Activated CD8-positive, alpha-beta memory T cell treated with anti-CD3 and anti-CD28 coated beads for 24 hours (primary cell): ENCODE measurements at regions not wholly inside any gene's neighbourhood (a gene's known extent, or its start where the extent isn't known, plus 50 kb on each side); places are given as distances from the start of the nearest gene placed in this dataset.
A peak's percentile ranks its signal among the peaks of the same experiment; 100 is the strongest.
"Not testable (repeated sequence)": the region's sequence is repeated elsewhere in the genome, so short reads cannot be mapped to it uniquely, and the experiment has no call there.

ENCODE experiments used
- DNase-seq: peaks from one replicate; pipeline ENCODE4 v3.0.0-alpha.2; 2020

DNA sequence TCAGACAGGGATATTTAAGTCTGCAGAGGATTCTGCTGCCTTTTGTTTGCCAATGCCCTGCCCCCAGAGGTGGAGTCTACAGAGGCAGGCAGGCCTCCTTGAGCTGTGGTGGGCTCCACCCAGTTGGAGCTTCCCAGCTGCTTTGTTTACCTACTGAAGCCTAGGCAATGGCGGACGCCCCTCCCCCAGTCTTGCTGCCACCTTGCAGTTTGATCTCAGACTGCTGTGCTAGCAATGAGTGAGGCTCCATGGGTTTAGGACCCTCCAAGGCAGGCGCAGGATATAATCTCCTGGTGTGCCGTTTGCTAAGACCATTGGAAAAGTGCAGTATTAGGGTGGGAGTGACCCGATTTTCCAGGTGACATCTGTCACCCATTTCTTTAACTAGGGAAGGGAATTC lies 132.7 kb downstream of the UNC93B1 start:
- DNase-seq: not testable (repeated sequence)

DNA sequence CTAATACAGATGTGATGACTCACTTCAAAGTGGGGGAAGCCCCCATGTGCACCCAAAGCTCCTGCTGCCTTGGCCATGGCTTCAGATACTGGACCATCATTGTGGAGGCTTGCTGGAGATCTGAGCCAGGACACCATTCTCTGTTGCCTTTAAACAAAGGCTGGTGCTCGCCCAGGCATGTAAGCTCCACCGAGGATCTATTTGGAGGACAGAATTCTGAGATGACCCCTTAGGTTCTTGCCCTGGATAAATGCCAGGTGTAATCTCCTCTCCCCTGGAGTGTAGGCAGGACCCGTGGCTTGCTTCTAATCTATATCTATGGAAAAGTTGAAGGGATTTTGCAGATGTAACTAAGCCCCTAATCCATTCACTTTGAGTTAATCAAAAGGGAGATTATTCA lies 141.0 kb downstream of the UNC93B1 start:
- not testable (repeated sequence) for DNase-seq

- DNase-seq: peak; percentile 80
These were observed 144.3 kb downstream of the UNC93B1 start for GRCh38 chr11:67859513-67860161.

- DNase-seq: not testable (repeated sequence)
These were observed 153.2 kb downstream of the UNC93B1 start for GRCh38 chr11:67850747-67851146.

- DNase-seq: not testable (repeated sequence)
These were observed 154.1 kb downstream of the UNC93B1 start for GRCh38 chr11:67849766-67850165.

DNA sequence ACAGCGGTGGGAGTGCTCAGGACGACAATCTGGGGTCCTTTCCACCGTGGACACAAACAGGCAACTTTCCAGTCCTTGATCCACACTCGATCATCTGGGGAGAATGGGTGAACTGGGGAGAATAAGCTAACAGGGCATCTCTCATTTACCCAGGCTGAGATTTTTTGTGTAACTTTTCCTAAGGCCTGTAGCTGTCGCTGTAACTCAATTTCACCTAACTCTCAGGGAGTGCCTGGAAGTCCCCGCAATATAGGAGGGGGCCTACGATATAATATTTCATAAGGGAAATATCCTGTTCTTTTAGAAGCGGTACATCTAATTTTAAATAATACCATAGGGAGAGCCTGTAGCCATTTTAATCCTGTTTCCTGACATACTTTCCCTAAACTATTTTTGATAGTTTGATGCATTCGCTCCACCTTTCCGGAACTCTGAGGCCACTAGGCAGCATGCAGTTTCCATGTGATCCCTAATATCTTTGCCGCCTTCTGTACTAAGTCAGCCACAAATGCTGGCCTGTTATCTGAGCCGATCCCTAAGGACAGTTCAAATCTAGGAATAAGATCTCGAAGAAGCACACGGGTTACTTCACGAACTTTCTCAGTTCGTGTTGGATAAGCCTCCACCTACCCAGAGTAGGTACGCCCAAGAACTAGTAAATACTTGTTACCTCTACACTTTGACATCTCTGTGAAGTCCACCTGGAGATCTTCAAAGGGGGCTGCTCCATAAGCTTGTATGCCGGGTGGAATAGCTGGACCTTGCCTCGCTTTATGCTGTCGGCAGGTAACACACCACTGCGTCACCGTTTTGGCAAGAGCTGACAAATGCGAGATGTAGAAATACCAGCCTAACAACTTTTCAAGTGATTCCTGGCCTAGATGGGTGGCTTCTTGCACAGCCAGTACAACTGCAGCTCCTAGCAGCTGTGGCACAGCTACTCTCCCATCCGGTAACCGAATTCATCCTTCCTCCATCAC lies 155.7 kb downstream of the UNC93B1 start:
- DNase-seq: not testable (repeated sequence)

- DNase-seq: not testable (repeated sequence)
These were observed 157.6 kb downstream of the UNC93B1 start for GRCh38 chr11:67846303-67846702.

DNA sequence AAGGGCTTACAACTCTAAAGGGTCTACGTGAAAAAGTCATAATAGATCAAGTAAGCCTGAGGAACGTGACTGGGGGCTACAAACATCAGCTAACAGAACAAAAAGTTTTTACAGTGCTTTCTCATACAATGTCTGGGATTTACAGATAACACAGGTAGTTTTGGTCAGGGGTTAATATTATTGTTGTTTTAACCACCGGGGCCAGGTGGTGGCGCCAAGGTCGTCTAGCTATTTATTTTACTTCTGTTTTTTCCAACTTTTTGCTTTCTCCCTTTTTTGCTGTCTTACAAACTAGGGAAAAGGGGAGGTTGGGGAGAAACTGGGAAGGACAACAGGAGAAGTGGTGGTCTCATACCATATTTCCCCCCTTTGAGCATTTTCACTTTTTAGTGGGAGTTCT lies 158.6 kb downstream of the UNC93B1 start:
- DNase-seq: not testable (repeated sequence)

- not testable (repeated sequence) for DNase-seq
These were observed 163.3 kb downstream of the UNC93B1 start for GRCh38 chr11:67840599-67840998.

DNA sequence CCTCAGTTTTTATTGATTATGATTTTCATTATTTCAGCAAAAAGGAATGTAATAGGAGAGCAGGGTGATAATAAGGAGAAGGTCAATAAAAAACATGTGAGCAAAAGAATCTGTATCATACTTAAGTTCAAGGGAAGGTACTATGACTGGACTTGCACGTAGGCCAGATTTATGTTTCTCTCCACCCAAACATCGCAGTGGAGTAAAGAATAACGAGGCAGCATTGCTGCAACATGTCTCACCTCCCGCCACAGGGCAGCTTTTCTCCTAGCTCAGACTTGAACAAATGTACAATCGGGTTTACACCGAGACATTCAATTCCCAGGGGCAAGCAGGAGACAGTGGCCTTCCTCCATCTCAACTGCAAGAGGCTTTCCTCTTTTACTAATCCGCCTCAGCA lies 155.7 kb upstream of the ALDH3B2 start:
- DNase-seq: not testable (repeated sequence)

GRCh38 chr11:67826951-67827296 lies 152.5 kb upstream of the ALDH3B2 start:
- DNase-seq: not testable (repeated sequence)

DNA sequence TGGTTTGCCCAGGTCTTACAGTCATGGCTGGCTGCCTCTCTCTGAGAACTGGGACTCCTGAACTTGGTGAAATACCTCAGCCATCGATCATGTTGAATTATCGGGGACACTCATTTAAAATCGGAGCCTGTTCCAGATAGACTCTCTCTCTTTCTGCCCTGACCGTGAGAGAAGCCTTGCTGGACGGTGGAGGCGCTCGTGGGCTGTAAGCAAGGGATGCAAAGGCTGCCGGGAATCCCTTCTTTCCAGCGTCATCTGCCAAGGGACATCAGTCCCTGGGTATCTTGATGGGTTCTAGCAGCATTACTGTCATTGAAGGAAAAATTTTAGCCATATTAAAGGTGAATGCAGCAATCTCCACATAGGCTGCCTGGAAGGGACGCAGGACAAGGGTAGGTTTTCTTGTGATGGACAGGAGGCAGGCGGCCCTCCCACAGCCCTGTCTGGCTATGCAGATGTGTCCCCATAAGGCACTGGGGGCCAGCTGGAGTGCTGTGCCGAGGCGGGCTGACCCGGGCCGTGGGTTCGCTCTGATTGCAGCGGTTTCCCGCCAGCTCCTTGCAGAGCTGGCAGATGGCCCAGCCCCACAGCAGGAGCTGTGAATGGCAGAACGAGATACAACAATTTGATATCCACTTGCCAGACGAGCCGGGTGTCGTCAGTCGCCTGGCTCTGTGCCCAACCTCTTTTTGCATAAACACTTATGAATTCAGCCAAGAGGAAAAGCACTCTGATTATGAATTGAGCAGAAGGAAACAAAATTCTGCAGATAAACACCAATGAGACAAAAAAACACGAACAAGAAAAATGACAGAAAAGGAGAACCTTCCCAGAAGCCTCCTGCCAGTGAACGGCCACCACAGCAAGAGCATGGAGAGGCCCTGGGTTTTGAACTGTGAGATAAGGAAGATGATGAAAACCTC lies 151.9 kb upstream of the ALDH3B2 start:
- DNase-seq: not testable (repeated sequence)

DNA sequence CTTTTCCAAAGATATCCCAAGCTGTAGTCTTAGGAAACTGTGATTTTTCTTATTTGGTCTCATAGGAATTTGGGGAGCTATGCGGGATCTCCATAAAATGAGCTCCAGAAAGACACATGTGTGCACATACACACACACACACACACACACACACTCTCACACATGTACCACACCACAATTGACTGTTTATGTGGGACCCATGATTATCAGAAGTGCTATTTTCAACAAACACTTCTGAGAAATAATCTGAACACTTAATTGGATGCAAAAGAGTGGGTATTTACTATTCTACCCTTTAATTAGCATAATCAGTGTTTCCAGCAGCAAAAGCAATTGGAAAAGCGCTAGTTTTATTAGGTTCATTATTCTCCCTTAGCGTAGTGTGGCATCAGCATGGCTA lies 150.4 kb upstream of the ALDH3B2 start:
- not testable (repeated sequence) for DNase-seq

DNA sequence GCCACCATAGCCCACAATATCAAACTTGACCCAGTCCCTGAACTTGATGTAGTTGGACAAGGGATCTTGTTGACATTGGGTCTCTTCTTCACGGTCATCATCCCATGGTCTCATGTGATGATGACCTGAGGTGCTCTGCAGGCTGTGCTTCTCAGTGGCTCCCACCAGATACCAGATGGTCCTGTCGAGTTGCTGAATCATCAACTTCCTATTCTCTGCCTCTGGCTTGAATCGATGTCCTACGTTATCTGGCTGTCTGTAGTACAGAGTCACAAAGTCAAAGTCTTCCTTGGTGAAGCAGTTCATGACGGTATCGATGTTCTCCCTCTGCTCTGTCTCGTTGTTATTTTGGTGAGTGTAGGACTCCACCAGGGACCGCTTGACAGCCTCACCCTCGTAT lies 145.7 kb upstream of the ALDH3B2 start:
- DNase-seq: no peak

DNA sequence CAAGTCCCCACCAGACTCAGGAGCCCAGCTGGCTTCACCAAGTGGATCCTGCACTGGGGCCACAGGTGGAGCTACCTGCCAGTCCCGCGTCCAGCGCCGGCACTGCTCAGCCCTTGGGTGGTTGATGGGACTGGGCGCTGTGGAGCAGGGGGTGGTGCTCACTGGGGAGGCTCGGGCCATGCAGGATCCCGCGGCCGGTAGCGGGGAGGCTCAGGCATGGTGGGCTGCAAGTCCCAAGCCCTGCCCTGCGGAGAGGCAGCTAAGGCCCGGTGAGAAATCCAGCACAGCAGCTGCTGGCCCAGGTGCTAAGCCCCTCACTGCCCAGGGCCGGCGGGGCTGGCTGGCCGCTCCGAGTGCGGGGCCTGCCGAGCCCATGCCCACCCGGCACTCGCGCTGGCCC lies 143.1 kb upstream of the ALDH3B2 start:
- not testable (repeated sequence) for DNase-seq

DNA sequence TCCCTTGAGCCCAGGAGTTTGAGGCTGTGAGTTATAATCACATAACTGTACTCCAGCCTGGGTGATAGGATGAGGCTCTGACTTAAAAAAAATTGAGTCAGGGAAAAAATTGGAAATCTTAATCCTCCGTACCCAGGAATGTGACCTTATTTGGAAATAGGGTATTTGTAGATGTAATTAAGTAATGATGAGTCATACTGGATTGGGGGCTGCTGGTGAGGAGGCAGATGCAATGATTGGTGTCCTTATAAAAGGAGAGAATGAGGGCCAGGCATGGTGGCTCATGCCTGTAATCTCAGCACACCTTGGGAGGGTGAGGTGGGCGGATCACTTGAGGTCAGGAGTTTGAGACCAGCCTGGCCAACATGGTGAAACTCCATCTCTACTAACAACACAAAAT lies 134.9 kb upstream of the ALDH3B2 start:
- DNase-seq: not testable (repeated sequence)

DNA sequence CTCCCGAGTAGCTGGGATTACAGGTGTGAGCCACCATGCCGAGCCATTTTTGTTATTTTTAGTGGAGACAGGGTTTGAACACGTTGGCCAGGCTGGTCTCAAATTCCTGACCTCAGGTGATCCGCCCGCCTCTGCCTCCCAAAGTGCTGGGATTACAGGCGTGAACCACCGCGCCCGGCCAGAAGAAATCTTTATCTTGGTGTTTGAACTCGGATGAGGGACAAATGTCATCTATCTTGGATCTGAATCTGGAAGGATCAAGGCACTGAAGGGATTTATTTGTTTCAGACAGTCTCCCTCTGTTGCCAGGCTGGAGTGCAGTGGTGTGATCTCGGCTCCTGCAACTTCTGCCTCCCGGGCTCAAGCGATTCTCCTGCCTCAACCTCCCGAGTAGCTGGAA lies 133.5 kb upstream of the ALDH3B2 start:
- not testable (repeated sequence) for DNase-seq

GRCh38 chr11:67806728-67807235 lies 132.4 kb upstream of the ALDH3B2 start:
- DNase-seq: not testable (repeated sequence)

DNA sequence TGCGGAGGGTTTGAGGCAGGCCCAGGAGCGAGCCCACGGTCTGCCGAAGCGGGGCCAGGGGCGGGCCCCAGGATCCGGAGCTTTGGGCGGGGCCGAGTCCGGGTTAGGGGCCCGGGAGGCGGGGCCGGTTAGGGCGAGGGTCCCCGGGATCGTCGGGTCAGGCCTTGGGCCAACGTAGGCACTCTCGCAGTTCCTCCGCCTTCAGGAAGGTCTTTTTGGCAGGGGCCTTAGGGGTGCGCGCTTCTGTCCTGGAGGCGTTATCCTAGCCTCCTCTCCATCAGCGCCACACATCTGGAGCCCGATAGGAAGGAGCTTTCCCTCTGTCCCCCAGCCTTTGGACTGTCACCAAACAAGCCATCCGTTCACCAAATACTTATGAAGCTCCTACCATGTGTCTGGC lies 131.8 kb upstream of the ALDH3B2 start:
- not testable (repeated sequence) for DNase-seq

GRCh38 chr11:67805253-67806126 lies 131.1 kb upstream of the ALDH3B2 start:
- peak; percentile 98 for DNase-seq

DNA sequence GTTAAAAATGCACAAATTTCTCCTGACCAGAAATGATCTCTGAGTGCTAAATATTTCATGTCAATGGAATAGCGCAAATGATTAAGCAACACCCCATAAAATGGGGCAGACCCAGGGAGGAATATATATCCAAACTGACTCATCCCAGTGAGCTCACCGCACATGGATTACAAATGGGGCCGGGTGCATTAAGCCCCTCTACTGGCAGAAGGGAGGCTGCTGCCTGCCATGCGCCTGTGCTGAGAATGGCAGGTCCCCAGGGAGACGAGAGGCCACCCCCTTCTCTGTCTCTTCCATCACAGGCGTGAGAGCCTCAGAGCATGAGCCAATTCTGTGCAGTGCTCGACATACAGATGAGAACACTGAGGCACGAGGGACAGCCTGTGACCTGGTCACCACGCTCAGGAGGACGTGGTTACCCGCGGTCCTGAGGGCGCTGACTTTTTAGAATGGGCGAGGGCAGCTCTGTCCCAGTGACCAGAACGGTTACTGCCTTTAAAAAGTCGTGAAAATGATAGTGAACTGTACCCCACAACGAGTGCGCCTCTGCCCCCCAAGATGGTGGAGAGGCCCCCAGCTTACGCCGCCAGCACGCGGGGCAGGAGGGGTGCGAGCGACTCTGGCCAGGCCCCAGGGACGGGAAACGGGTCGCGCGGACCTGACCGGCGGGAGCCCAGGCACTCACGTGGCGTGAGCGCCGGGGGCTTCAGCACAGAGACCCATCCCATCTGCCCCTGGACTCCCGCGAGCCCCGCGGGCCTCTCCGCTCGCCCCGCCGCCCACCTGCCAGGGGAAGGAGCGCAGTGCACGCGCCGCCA lies 130.2 kb upstream of the ALDH3B2 start:
- not testable (repeated sequence) for DNase-seq
